GM12874 (cell line): ENCODE measurements at regions not wholly inside any gene's neighbourhood (a gene's known extent, or its start where the extent isn't known, plus 50 kb on each side); places are given as distances from the start of the nearest gene placed in this dataset.

Experiments
- CTCF ChIP-seq: IDR thresholded peaks from 2 replicates; pipeline ENCODE4 v1.5.1; 2011; ENCODE audit warnings: low read depth, mild to moderate bottlenecking, control low read depth, low read length, moderate library complexity; ENCODE audit not compliant: insufficient read depth

GRCh38 chr9:23598994-23599393 lies 227.0 kb downstream of the ELAVL2 start:
- TF ChIP-seq CTCF, result no peak

GRCh38 chr9:23603311-23603710 lies 222.7 kb downstream of the ELAVL2 start:
- no peak for TF ChIP-seq CTCF

GRCh38 chr9:23606107-23606506 lies 219.9 kb downstream of the ELAVL2 start:
- no peak for TF ChIP-seq CTCF

GRCh38 chr9:23608456-23608855 lies 217.6 kb downstream of the ELAVL2 start:
- TF ChIP-seq CTCF, result no peak

- no peak for TF ChIP-seq CTCF
Observed at GRCh38 chr9:23611869-23612268, 214.2 kb downstream of the ELAVL2 start.

- no peak for TF ChIP-seq CTCF
Observed at GRCh38 chr9:23615569-23615968, 210.5 kb downstream of the ELAVL2 start.

- no peak for TF ChIP-seq CTCF
Observed at GRCh38 chr9:23621188-23621587, 204.9 kb downstream of the ELAVL2 start.

GRCh38 chr9:23621924-23622323 lies 204.1 kb downstream of the ELAVL2 start:
- no peak for TF ChIP-seq CTCF
